HepG2 (cell line): ENCODE measurements at regions not wholly inside any gene's neighbourhood (a gene's known extent, or its start where the extent isn't known, plus 50 kb on each side); places are given as distances from the start of the nearest gene placed in this dataset.

Experiments used
- ATAC-seq: fragments of 200-7000 bp; cut with Tn5 transposase; 3 replicates; pipeline ENCODE4 v1.9.1; 2020; ENCODE audit warnings: mild to moderate bottlenecking, moderate library complexity
- BruUV-seq: library from RNA; stranded (reverse); fragments of 400-500 nt; replicated peaks from 2 replicates; lab custom pipeline; 2021; lab: Mats Ljungman, UMichigan
- CTCF ChIA-PET: fragments of 300-600 bp; formaldehyde crosslinking; extraction: SDS; loops from one replicate; lab custom pipeline; 2021; ENCODE audit warnings: low total read pairs, inconsistent platforms, low intra/inter-chr PET ratio; lab: Yijun Ruan, JAX
- POLR2A ChIA-PET: fragments of 350-600 bp; sonication (Branson Sonifier 250); formaldehyde crosslinking; loops from one replicate; lab custom pipeline; 2020; ENCODE audit warnings: antibody characterized with exemption, inconsistent platforms; lab: Yijun Ruan, JAX
- DNase-seq: peaks from one replicate; pipeline ENCODE4 v3.0.0-alpha.2; 2015; ENCODE audit warnings: low spot score
- FAIRE-seq: peaks from 3 replicates; lab custom pipeline; 2011; peaks lifted over from hg19 to GRCh38; lab: Jason Lieb, UNC
- H2AFZ ChIP-seq: one replicate; pipeline ENCODE4 v1.6.1; 2011; ENCODE audit warnings: low read length, inconsistent platforms
- H3K27ac ChIP-seq: fragments of 300-600 bp; 3 replicates; pipeline ENCODE4 v1.8.0; 2011; ENCODE audit warnings: mixed run types, mild to moderate bottlenecking, mixed read lengths, low read length, inconsistent platforms; ENCODE audit not compliant: insufficient read depth; ENCODE audit errors: extremely low read length
- H3K27me3 ChIP-seq, 2 experiments: fragments of 200-600 bp in 1 of 2; 2 replicates in 1 of 2; 3 replicates in 1 of 2; pipeline versions ENCODE4 v1.6.0 to v1.8.0; 2011; ENCODE audit warnings: low read length in 2 of 2, mild to moderate bottlenecking in 2 of 2, moderate library complexity in 2 of 2, inconsistent platforms in 1 of 2; ENCODE audit not compliant: insufficient read depth in 2 of 2, control insufficient read depth in 1 of 2
- H3K36me3 ChIP-seq, 2 experiments: fragments of 200-600 bp in 1 of 2; replicated peaks in 1 of 2; 2 replicates in 1 of 2; 3 replicates in 1 of 2; pipeline versions ENCODE4 v1.5.1 to v1.8.0; 2011; ENCODE audit warnings: low read length in 2 of 2, inconsistent platforms in 1 of 2; ENCODE audit not compliant: insufficient read depth in 2 of 2, control insufficient read depth in 1 of 2
- H3K4me1 ChIP-seq: 2 replicates; pipeline ENCODE4 v1.5.1; 2012; ENCODE audit warnings: low read length, inconsistent platforms; ENCODE audit not compliant: insufficient read depth
- H3K4me2 ChIP-seq: 2 replicates; pipeline ENCODE4 v1.6.0; 2011; ENCODE audit warnings: low read depth, low read length, inconsistent platforms
- H3K4me3 ChIP-seq, 3 experiments: fragments of 200-600 bp in 1 of 3; sonication (generic), shearing (Covaris generic) in 1 of 3; replicated peaks in 1 of 3; 2 replicates each; pipeline ENCODE4 v1.5.1; 2011 to 2016; ENCODE audit warnings: low read length in 3 of 3, inconsistent platforms in 2 of 3, low read depth in 2 of 3, mild to moderate bottlenecking in 2 of 3, control low read depth in 1 of 3, mixed read lengths in 1 of 3; ENCODE audit not compliant: insufficient read depth in 1 of 3
- H3K79me2 ChIP-seq: one replicate; pipeline ENCODE4 v1.6.1; 2011; ENCODE audit warnings: low read length, inconsistent platforms; ENCODE audit not compliant: insufficient read depth
- H3K9ac ChIP-seq: 2 replicates; pipeline ENCODE4 v1.6.0; 2011; ENCODE audit warnings: mild to moderate bottlenecking, low read depth, low read length, inconsistent platforms; ENCODE audit not compliant: insufficient read depth
- H3K9me3 ChIP-seq: 2 replicates; pipeline ENCODE4 v1.5.1; 2012; ENCODE audit warnings: mild to moderate bottlenecking, low read length
- H4K20me1 ChIP-seq: 2 replicates; pipeline ENCODE4 v1.6.0; 2011; ENCODE audit warnings: inconsistent platforms, mild to moderate bottlenecking, low read length, moderate library complexity; ENCODE audit not compliant: insufficient read depth
- AGO2 ChIP-seq: fragments of 200-400 bp; formaldehyde crosslinking; optimal IDR thresholded peaks from 2 replicates; pipeline ENCODE3; 2017; ENCODE audit warnings: mild to moderate bottlenecking, low read depth, low read length, moderate library complexity
- ARNT ChIP-seq: fragments of 450-650 bp; IDR thresholded peaks from 2 replicates; pipeline ENCODE4 v1.6.1; 2017
- ATAD3A ChIP-seq: sonication (generic); formaldehyde crosslinking; IDR thresholded peaks from 2 replicates; pipeline ENCODE4 v1.4.0; 2020; ENCODE audit warnings: missing genetic modification reagents
- ATF5 ChIP-seq: sonication (generic); formaldehyde crosslinking; IDR thresholded peaks from 2 replicates; pipeline ENCODE4 v1.4.0; 2020; ENCODE audit warnings: mild to moderate bottlenecking, low read depth, missing genetic modification reagents
- CCDC6 ChIP-seq: sonication (generic); formaldehyde crosslinking; IDR thresholded peaks from 2 replicates; pipeline ENCODE4 v1.8.1; 2022; ENCODE audit warnings: mild to moderate bottlenecking, missing genetic modification reagents, moderate library complexity
- DNMT3B ChIP-seq: conservative IDR thresholded peaks from 2 replicates; pipeline ENCODE4 v1.6.1; 2016; ENCODE audit warnings: missing biosample characterization, control low read depth
- IRF1 ChIP-seq: sonication (generic); formaldehyde crosslinking; IDR thresholded peaks from 2 replicates; pipeline ENCODE4 v1.4.0; 2020; ENCODE audit warnings: low read depth, mild to moderate bottlenecking, missing genetic modification reagents
- ISX ChIP-seq: sonication (generic); formaldehyde crosslinking; conservative IDR thresholded peaks from 2 replicates; pipeline ENCODE4 v1.5.0; 2020; ENCODE audit warnings: missing genetic modification reagents
- NAIF1 ChIP-seq: sonication (generic); formaldehyde crosslinking; IDR thresholded peaks from 2 replicates; pipeline ENCODE4 v1.5.0; 2020; ENCODE audit warnings: mild to moderate bottlenecking, missing genetic modification reagents, borderline replicate concordance
- NPAS2 ChIP-seq: sonication (generic); formaldehyde crosslinking; IDR thresholded peaks from 2 replicates; pipeline ENCODE4 v1.8.0; 2022; ENCODE audit warnings: mild to moderate bottlenecking, missing genetic modification reagents, borderline replicate concordance
- RBM22 ChIP-seq: fragments of 200-400 bp; formaldehyde crosslinking; optimal IDR thresholded peaks from 2 replicates; pipeline ENCODE3; 2017; ENCODE audit warnings: mild to moderate bottlenecking, low read length, moderate library complexity
- SRF ChIP-seq: IDR thresholded peaks from 2 replicates; pipeline ENCODE4 v1.6.1; 2011; ENCODE audit warnings: mild to moderate bottlenecking, low read depth, low read length, moderate library complexity
- TBP ChIP-seq: sonication (generic); formaldehyde crosslinking; IDR thresholded peaks from 2 replicates; pipeline ENCODE4 v1.5.0; 2020; ENCODE audit warnings: missing genetic modification reagents
- ZNF691 ChIP-seq: sonication (generic); formaldehyde crosslinking; IDR thresholded peaks from 2 replicates; pipeline ENCODE4 v1.4.0; 2020; ENCODE audit warnings: missing genetic modification reagents, low read depth, mild to moderate bottlenecking, borderline replicate concordance
- ZNF737 ChIP-seq: sonication (generic); formaldehyde crosslinking; IDR thresholded peaks from 2 replicates; pipeline ENCODE4 v1.5.0; 2020; ENCODE audit warnings: missing genetic modification reagents, mild to moderate bottlenecking, borderline replicate concordance
- ZUFSP ChIP-seq: sonication (generic); formaldehyde crosslinking; IDR thresholded peaks from 2 replicates; pipeline ENCODE4 v1.9.0; 2021; ENCODE audit warnings: missing genetic modification reagents, mild to moderate bottlenecking, borderline replicate concordance
- WGBS: methylation state at CpG from one replicate; pipeline ENCODE4 v1.1.6; 2017; ENCODE audit warnings: low lambda C conversion rate; 5-methylcytosine and 5-hydroxymethylcytosine counted together
- in situ Hi-C: cut with HindIII; loops from 2 replicates; pipeline ENCODE4 v1.10.0; 2017; ENCODE audit warnings: low pct_unique_long_range_greater_than_20kb; ENCODE audit not compliant: extremely low pct_ligation_motif_present
- intact Hi-C: fragments of 100-400 bp; cut with micrococcal nuclease; formaldehyde crosslinking; loops from one replicate; pipeline ENCODE4 v1.10.0; 2022; ENCODE audit not compliant: unreplicated experiment

- ChIA-PET CTCF (no interaction called here), POLR2A (no interaction called here)
- Histone ChIP-seq H4K20me1 (no peaks in the 10 kb centered on the region), H3K27me3 (no peaks in the 10 kb centered on the region), H3K9me3 (no peaks in the 10 kb centered on the region), H3K79me2 (no peaks in the 10 kb centered on the region), H3K4me1 (no peaks in the 10 kb centered on the region), H3K36me3 (no peaks in the 10 kb centered on the region), H3K9ac (no peak overlapping the region), H2AFZ (no peak overlapping the region), H3K27ac (no peak overlapping the region), H3K4me2 (no peak overlapping the region), H3K4me3 (no peak overlapping the region)
- BruUV-seq: no TSS peak
- intact Hi-C loops: no loop called here
- in situ Hi-C loops: no loop called here
- ATAC-seq: no peak
- DNase-seq: no peak
- TF ChIP-seq DNMT3B (CRISPR knock-in tag) (no peak), ZNF737 (CRISPR knock-in tag) (no peak), AGO2 (no peak), ZNF691 (CRISPR knock-in tag) (no peak), SRF (no peak), ZUFSP (no peak), IRF1 (no peak), NAIF1 (CRISPR knock-in tag) (no peak), NPAS2 (CRISPR knock-in tag) (no peak), ARNT (no peak), RBM22 (no peak), TBP (CRISPR knock-in tag) (no peak), ATF5 (CRISPR knock-in tag) (no peak), CCDC6 (no peak), ISX (CRISPR knock-in tag) (no peak), ATAD3A (no peak)
- FAIRE-seq: no peak
- 15% methylated on average over 8 of the region's 8 CpGs for WGBS
These were observed 79.6 kb downstream of the RPS12 start for GRCh38 chr6:132893772-132894490.
